GM19467 (cell line): ENCODE measurements at regions not wholly inside any gene's neighbourhood (a gene's known extent, or its start where the extent isn't known, plus 50 kb on each side); places are given as distances from the start of the nearest gene placed in this dataset.
"Not testable (repeated sequence)": the region's sequence is repeated elsewhere in the genome, so short reads cannot be mapped to it uniquely, and the experiment has no call there.

Experiments
- ATAC-seq: cut with Tn5 transposase; IDR thresholded peaks from one replicate; pipeline ENCODE4 v1.9.1; 2021; ENCODE audit warnings: mild to moderate bottlenecking, moderate library complexity; ENCODE audit not compliant: unreplicated experiment

DNA sequence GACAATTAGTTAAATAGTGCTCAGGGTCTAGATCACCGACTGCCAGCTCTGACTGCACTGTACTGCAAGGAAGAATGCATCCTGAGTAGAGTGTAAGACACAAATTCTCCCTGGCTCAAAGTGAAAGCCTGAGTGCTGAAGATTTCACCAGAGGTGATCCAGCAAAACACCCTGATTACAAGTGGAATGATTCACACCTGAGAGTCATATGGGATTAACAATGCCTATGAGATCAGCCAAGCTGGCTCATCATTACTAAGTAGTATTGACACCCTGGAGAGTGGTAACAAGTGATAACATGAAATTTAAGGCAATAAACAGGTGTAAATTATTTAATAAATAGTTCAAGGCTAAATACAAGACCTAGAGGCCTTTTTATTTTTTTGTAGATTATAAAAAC lies 403.8 kb upstream of the PRR20A start:
- no peak for ATAC-seq

DNA sequence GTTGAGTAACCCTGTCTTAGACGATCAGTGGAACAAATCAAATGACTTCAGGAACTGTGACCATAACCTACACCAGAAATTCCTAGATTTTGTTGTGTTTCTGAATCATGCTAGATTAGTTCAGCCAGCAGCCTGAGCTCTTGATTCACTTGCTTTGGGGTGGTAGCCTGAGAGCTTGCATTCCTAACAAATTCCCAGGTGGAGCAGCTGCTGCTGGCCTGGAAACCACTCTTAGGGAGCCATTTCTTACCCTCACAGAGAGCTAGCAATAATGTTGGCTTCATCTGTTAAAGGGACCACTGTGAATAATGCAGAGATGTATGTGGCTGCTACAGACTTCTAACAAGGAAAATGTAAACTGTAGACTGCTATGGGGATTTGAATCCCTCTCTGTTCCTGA lies 388.1 kb upstream of the PRR20A start:
- no peak for ATAC-seq

DNA sequence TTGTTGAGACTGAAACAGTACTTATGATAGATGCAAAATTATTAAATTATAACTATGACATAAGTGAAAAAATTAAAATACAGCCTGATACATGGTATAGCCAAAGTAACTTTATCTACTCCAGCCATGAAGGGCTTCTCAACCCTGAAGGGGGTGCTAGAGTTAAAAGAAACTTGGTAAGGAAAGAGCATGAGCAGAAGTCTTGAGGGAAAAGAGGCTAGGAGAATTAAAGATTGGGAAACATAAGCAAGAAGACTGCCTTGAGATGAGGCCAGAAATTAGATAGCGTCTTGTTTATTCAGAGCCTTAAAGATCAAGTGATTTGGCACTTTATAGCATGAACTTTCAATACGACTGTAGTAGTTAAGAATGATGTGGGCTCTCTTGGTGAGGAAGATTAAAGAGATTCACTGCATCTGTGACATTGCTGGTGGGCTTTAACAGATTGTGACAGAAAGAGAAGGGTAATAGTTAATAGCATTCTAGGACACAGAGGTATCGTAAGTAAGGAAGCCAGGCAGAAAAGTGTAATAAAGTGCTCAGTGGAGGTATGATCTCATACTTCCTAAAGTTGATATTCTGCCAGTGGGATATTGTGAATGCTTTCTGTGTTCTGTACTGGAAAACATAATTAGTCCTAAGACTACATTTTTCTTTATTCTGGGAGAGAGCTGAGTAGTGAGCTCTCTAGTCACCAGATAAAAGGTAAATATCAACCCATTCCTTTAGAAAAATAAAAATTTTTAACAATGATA lies 385.4 kb upstream of the PRR20A start:
- no peak for ATAC-seq

DNA sequence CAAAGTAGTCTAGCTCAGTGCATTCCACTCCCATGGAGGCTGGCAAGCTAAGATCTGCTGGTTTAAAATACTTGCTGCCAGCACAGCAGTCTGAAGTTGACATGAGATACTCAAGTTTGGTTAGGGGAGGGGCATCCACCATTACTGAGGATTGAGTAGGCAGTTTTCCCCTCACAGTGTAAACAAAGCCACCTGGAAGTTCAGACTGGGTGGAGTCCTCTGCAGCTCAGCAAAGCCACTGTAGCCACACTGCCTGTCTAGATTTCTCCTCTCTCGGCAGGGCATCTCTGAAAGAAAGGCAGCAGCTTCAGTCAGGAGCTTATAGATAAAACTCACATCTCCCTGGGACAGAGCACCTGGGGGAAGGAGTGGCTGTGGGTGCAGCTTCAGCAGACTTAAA lies 377.4 kb upstream of the PRR20A start:
- not testable (repeated sequence) for ATAC-seq

DNA sequence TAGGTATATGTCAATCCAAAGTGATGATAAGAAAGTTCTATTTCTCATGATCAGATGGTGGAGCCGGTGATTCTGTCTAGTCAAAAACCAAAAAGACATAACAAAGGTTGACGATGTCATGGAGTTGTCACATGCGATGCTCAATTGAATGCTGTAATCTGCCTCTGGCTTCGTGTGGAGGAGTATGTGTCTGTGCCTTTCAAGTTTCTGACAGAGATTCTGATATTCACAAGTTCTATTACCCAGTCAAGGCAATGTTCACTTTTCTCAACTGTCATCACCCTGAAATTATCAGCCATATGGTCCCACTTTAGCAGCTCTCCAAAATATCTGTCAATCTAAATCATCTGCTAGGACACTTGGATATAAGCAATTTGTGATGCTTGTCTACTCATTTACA lies 367.6 kb upstream of the PRR20A start:
- ATAC-seq, result no peak

DNA sequence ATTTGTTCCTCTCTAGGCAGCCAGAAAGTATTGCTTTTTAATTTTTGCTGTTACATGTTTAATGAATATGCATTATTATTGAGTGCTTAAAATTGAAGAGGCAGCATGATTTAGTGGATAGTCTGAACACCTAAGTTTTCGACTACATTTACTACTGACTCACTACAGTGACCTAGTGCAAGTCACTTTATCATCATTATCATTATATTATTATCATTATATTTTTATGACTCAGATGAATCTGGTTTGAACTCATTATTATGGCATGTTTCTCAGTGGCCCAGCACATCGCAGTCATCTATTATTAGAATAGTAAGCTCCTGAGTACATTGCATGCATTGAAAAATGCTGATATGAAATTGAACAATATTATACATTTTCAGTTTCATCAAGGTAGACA lies 351.2 kb upstream of the PRR20A start:
- no peak for ATAC-seq

DNA sequence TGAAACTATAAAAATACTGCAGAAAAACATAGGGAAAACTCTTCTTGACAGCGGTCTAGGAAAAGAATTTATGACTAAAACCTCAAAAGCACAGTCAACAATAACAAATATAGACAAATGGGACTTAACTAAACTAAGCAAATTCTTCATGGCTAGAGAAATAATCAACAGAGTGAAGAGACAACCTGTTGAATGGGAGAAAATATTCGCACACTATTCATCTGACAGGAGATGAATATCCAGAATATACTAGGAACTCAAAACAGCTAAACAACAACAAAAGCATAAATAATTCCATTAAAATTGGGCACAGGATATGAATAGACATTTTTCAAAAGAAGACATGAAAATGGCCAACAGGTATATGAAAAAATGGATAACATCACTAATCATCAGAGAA lies 303.6 kb upstream of the PRR20A start:
- ATAC-seq, result no peak

DNA sequence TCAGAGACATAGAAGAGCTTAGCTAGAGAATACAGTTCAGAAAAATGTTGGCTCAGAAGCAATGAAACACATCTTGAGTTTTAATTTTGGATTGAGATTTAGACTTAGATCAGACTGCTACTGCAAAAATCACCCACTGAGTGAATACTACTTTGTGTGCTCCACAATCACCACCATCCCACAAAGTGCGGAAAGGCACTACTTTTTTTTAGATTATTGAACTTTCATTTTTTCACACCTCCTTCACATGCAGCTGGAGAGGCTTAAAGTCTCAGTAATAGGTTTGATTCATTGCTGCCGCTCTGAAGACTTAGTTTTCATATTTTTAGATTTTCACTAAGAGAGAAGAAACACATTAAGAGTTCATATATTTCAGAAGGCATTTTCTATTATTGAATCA lies 289.9 kb upstream of the PRR20A start:
- ATAC-seq, result no peak

DNA sequence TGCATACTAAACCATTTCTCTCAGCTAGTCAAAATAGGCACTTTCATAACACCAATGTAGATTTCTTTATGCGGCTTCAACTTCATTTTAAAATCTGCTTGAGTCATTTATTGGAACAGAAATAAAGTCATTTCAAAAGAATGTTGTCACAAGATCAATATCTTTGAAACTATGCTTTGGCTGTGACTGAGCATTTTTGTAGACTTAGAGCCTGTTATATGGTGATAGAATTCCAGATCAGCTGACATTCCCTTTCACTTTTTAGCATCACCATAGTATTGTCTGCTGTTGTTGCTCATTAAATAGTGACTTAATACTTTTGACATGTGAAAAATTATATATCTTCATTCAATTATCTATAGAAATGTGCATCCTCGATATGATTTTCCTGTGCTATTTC lies 279.2 kb upstream of the PRR20A start:
- no peak for ATAC-seq

DNA sequence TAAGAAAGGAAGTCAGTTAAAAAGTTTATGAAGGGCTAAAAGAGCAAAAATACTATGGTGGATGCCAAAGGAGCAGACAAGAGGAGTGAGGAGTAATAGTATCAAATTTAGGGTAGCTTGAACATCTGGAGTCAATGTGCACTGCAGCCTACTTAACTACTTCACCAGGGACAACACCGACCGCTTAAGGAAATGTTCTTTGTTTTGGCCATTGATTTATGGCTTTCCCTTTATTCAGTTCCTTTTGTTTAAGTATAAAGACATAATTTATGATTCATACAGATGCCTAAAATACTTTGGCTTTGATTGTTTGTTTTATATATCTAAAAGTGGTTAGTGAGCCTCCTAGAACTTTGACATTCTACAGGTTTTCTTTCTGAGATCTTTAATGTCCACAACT lies 276.3 kb upstream of the PRR20A start:
- no peak for ATAC-seq

DNA sequence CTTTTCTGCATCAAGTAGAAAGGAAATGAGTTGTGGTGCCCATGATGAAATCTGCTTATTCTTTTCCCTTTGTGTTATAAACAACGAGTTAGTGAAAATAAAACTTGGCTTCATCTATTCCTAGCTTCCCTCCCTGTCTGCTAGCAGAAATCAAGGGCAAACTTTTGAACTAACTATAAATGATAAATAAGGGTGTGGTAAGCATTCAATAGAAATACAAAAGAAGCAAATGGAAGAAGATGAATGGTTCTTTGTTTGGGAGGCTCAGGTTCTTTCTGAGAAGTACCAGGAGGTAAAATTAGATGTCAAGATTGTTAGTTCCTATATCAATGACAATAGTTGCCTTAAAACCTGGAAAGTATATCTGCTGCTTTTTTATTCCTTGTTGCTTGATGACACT lies 275.3 kb upstream of the PRR20A start:
- ATAC-seq, result no peak

DNA sequence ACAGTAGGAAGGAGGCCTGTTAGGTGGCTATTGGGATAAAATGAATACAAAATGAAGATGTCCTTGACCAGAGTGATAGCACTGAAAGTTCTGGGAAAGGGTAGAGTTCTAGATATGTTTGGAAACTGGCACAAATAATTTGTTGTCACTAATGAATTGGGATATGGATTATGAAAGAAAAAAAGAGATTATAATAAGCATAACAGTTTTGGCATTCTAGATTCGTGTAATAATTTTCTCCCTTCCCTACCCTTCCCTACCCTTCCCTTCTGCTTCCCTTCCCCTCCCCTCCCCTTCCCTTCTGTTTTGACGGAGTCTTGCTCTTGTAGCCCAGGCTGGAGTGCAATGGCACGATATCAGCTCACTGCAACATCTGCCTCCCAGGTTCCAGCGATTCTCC lies 271.0 kb upstream of the PRR20A start:
- ATAC-seq, result no peak

DNA sequence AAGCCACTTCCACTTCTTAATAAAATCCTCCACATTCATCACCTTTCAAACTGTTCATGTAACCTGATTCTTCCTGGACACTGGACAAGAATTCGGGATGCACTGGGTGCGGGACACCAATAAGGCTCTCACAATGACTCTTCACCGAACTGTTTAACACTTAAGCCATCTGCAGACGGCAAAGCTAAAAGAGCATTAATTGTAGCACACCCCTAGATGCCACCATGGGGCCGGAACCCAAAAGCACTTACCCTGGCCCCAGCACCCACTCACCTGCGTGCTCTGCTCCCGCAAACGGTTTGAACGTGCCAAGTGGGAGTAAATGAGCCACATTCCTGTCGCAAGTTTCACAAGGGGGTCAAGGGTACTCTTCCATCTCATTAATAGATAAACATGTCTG lies 254.3 kb upstream of the PRR20A start:
- ATAC-seq, result no peak

DNA sequence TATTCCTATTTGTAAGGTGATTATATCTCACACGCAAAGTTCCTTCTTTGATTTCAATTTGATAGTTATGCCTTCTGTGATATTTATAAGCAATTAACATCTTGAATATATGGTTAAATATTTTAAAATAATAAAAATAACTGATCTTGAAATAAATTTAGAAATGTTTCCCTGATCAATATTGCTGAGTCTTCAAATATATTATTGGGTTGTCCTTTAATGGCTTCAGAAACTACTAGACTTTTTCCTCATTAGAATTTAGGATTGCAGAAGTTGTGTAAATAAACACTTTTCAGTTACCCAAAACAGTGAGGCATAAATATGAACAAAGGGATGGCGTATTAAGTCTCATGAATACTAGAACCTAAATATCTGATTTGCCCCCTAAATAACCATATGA lies 252.3 kb upstream of the PRR20A start:
- ATAC-seq, result no peak

DNA sequence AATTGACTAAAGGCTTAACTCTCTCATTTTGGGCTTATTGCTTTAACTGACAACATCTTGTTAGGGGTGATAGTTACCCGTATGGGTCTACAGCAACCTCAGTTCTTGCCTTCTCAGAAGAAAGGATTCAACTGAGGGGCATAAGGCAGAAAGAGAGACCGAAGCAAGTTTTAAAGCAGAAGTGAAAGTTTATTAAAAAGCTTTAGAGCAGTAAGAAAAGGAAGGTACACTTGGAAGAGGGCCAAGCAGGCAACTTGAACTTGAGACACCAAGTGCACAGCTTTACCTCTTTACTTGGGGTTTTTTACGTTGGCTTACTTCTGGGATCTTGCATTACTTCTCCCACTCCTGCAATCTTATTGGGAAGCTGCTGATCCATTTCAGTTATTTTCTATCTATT lies 246.9 kb upstream of the PRR20A start:
- no peak for ATAC-seq

DNA sequence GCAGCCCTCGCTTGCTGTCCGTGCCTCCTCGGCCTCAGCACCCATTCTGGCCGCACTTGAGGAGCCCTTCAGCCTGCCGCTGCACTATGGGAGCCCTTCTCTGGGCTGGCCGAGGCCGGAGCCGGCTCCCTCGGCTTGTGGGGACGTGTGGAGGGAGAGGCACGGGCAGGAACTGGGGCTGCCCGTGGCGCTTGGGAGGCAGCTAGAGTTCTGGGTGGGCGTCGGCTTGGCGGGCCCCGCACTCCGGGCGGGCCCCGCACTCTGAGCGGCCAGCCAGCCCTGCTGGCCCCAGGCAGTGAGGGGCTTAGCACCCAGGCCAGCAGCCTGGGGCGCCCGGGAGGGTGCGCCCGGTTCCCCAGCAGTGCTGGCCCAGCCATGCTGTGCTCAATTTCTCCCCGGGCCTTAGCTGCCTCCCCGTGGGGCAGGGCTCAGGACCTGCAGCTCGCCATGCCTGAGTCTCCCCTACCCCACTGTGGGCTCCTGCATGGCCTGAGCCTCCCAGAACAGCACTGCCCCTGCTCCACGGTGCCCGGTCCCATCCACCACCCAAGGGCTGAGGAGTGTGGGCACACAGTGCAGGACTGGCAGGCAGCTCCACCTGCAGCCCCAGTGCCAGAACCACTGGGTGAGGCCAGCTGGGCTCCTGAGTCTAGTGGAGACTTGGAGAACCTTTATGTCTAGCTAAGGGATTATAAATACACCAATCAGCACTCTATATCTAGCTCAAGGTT lies 240.0 kb upstream of the PRR20A start:
- ATAC-seq, result no peak

DNA sequence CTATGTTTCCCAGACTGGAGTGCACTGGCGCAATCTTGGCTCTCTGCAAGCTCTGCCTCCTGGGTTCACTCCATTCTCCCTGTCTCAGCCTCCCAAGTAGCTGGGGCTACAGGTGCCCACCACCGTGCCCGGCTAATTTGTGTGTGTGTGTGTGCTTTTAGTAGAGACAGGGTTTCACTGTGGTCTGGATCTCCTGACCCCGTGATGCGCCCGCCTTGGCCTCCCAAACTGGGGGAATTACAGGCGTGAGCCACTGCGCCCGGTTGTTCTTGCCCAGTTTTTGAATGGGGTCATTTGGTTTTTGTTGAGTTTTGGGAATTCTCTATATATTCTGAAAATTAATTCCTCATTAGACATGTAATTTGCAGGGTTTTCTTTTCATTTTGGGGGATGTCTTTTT lies 238.4 kb upstream of the PRR20A start:
- no peak for ATAC-seq

DNA sequence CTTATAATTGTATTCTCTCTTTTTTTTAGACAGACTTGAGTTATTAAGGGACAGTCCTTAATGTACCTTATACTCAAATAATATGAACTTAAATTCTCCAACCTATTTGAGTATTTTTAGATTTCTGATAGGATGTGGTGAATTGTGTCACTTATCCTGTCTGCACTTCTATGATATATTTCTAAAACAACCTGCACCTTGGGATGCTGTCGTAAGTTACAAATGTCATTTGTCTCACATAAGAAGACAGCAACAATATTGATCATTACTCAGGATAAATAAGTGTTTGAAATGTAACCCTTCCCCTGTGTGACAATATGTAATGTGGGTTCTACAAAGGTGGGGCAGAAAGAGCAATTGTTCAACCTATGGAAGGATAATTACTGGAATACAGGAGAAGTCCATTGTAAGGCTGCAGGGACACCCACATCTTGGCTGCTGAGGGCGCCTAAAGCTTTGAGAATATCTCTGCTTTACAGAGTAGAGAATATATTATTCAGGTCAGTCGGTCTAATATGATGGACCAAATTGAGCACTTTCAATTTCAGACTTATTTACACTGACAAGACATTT lies 236.9 kb upstream of the PRR20A start:
- ATAC-seq, result no peak

DNA sequence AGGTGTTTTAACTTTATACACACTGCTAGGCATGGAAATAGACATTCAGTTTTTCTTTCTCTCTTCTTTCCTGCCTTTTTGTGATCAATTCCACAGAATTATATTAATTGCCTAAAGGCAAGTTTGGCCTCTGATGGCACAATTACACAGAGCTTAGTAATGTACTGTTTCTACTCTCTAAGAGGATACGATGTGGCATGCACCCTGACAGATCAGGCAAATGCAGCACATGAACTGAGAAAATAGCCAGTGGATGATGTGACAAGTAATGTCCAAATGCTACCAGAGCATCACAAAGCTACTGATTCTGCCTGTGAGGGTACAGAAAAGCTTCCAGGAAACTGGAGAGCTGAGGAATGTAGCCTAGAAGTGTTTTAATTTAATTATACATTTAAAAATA lies 233.8 kb upstream of the PRR20A start:
- ATAC-seq, result no peak

DNA sequence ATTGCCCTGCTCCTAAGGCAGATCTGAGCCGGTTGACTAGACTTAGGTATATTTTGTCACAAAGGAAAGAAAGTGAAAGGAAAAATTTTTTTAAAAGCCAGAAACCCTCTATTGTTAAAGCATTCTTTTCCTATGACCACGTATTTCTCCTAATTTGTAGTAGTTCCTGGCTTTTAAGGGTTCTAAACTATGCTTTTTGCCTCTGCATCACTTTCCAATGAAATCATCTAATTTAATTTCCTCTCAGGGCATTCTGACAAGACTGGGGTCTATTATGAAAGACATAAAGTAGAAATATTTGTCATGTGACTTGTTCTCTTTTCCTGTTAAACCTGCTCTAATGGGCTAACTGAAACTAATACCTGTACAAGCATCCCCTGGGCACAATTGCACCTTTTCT lies 233.0 kb upstream of the PRR20A start:
- no peak for ATAC-seq

DNA sequence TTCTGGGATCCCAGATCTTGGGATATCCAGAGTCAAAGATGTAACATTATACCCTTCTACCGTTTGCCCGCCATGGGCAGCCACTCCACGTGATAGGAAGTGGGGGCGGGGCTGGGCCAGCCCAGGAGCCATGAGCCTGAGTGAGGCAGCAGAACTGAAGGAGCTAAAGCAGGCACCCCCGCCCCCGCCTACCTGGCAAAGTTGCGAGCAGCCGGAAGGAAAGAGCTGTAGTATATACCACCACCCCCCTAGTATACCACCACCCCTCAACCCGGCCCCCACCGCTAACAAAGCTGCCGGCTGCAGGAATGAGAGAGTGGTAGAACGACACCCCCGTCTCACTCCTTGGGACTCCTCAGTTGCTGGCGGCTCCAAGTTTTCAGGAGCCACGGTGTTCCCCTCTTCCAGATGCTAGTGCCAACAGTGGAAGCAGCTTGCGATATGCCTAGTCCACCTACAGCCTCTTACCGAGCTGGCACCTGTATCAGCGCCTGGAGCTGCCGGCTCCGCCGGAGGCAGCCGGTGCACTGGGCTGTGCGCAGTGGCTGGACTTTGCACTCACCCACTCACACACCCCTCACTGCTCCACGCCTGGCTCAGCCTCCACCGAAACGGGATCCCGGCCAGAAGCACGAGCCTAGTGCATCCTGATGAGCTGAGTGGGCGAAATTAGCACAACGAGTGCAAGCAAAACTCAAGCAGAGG lies 230.7 kb upstream of the PRR20A start:
- ATAC-seq, result no peak

DNA sequence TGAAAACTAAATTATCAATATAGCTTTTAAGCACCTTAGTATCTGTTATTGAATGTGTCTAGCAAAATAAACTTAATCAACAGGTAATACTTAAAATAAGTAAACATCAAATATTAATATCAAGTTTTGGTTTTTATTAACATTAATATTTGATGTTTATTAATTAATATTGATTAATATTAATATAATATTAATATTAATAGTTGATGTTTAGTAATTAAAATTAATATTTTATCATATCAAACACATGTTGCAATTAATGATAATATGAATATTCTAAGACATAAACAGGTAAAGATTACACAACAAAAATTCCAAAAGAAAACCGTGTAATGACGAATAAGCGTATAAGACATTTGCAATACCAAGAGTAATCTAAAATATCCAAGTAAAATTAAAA lies 222.8 kb upstream of the PRR20A start:
- no peak for ATAC-seq
